GM12873 (cell line): ENCODE measurements at regions not wholly inside any gene's neighbourhood (a gene's known extent, or its start where the extent isn't known, plus 50 kb on each side); places are given as distances from the start of the nearest gene placed in this dataset.

Experiments
- TF ChIP-seq, protein P1 (sequence below): IDR thresholded peaks from 2 replicates; pipeline ENCODE4 v1.5.1; 2012; ENCODE audit warnings: low read depth, mild to moderate bottlenecking, moderate library complexity, low read length, control low read depth; ENCODE audit not compliant: insufficient read depth; ENCODE audit errors: missing control alignments

DNA sequence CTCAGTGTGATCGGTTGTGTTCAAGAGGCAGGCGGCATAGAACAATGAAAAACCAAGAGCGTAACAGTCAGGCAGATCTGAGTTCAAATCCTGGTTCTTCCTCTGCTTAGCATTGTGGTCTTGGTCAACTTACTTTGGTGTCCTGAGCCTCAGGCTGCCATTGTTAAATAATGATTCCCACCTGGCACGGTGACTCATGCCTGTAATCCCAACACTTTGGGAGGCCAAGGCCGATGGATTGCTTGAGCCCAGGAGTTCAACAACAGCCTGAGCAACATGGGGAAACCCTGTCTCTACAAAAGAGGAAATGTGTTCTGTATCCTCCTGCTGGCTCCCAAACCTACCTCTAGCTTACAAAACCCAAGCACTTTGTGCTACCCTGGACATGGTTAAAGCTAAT, 129.0 kb upstream of the STX18 start:
- TF ChIP-seq, protein P1, sequence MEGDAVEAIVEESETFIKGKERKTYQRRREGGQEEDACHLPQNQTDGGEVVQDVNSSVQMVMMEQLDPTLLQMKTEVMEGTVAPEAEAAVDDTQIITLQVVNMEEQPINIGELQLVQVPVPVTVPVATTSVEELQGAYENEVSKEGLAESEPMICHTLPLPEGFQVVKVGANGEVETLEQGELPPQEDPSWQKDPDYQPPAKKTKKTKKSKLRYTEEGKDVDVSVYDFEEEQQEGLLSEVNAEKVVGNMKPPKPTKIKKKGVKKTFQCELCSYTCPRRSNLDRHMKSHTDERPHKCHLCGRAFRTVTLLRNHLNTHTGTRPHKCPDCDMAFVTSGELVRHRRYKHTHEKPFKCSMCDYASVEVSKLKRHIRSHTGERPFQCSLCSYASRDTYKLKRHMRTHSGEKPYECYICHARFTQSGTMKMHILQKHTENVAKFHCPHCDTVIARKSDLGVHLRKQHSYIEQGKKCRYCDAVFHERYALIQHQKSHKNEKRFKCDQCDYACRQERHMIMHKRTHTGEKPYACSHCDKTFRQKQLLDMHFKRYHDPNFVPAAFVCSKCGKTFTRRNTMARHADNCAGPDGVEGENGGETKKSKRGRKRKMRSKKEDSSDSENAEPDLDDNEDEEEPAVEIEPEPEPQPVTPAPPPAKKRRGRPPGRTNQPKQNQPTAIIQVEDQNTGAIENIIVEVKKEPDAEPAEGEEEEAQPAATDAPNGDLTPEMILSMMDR: no peak

DNA sequence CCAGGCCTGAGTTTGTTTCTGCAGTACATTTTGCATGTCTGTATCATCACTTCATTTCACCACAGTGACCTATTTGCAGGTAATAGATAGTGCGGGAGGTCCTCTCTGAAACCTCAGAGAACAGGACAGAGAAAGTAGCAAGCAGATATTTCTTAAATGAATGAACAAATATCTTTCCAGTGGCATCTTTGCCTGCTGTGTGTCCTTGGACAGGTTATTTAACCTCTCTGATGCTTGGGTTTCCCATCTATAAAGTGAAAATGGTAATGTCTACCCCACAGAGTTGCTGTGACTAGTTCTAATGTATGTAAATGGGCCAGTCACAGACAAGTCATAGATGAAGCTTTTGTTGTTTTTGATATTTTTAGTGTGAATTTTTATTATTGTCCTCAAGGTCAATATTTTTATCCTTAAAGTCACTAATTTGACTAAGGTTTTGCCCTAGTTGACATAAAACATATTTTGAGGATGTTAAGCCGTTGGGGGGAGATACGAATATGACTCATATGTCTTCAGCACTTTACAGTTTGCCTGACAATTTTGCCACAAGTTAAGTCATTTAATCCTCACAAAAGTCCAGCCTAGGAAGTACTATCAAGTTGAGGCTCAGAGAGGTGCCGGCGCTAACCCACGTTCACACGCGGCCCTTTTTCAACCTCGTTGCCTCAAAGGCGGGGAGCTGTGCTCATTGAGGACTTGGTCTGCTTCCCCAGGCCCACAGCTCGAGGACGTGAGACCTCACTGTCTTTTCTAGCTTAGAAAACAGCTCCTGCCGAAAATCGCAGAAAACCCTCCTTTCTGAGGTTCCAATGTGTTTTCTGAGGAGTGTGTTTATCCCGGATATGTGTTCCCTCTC, 126.7 kb upstream of the STX18 start:
- TF ChIP-seq, protein P1: no peak

DNA sequence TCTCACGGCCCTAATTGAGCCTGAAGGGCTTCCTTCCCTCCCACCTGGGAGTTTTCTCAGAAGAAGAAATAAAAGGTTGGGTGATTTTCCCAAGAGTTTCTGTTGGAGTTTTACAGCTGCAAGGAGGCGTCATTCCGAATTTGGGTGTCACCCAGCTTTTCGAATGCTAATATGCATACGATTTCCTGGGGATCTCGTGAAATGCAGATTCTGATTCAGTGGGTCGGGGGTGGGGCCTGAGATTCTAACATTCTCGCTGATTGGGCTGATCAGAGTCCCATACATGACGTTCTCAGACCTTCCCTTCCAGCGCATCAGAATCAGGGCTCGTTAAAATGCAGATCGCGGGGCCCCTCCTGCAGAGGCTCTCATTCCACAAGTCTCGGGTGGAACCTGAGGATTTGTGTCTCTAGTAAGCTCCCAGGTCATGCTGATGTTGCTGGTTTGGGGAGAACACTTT, 125.8 kb upstream of the STX18 start:
- TF ChIP-seq, protein P1: no peak

DNA sequence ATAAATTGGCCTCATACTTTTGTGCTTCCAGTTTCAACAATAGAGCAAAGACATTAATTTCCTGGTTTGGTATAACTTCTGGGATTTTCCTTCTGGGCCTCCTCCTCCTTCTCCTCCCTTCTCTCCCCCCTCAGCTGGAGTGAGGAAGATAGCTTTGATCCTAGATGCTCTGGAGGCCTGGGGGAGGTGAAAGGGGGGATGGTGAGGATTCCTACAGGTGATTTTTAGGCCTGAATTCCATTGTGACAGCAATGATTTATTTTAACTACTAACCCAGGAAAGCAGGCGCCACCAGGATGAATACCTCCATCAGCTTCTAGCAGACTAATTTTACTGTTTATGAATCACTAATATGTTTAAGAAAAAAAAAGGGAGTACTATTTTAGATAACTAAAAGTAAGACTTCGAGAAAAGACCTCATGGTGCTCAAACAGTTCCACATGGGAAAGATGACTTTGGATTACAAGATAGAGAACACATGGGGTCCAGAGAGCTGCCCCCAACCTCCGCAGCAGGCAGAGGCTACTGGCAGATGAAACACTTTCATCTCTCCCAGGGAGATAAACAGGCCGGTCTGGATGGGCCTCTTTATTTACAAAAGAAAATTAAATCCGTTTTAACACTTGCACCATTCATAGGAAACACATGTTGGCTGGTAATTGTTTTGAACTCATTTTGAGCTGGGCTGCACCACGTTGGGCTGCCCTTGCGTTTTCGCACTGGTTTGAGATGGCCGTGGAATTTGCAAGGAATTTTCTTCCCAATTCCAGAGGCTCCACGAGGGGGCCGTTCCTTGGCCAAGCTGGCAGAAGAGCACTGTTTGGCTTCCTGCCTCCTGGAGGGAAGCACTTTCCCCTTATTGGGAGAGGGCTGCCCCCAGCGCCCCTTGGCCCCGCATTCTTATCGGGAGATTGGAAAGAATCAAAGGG, 125.1 kb upstream of the STX18 start:
- TF ChIP-seq, protein P1: no peak

DNA sequence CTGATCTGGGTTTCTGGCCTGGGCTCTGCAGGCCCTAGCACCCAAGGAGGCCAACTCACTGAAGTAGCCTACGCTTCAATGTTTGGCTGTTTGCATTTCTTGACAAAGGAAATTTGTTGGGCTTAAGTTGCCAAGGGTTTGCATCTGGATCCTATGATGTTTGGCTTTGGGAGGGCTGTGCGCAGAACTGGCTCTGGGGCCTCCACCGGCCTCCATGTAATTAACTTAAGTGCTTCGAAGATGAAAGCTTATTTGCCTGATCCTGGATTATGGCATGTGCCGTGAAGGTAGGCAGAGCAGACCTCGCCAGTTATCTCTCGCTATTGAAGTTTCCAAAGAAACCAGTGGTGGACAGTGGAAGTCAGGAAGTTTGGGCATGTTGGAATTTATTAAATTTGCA, 124.3 kb upstream of the STX18 start:
- TF ChIP-seq, protein P1: no peak

DNA sequence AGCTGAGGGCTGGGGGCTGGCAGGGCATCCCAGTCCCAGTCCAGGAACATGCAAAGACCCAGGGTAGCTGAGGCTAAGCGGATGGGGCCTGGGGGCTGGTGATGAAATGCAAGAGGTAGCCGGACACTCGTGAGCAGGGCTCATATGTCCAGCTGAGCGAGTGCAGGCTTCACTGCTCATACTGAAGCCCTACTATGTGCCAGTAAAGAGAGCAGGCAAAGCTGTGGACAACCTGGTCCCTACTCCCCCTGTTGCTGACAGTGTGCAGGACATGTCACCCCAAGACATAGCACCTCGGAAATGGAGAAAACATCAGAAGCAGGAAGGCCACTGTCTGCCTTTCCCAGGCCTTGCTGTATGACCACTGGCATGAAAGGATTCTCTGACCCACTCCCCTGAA, 122.4 kb upstream of the STX18 start:
- TF ChIP-seq, protein P1: no peak

DNA sequence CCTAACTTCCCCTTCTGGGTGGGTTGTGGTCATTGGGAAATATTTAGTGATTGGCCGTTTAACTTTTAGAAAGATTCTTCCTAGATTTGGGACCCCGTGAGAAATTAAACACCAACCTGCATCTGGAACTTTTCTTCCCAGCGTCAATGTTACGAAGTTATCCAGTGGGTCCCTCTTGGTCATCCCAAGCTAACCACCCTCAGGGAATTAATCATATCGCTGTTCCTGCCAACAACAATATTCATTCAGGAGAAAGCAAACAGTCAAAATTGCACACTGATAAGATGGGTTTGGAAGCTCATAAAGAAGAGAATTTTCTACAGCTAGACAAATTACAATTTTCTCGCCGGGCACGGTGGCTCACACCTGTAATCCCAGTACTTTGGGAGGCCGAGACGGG, 121.2 kb upstream of the STX18 start:
- TF ChIP-seq, protein P1: no peak
